DMS114 treated with DMSO at 0.1 percent for 48 hours (cell line): ENCODE measurements at regions not wholly inside any gene's neighbourhood (a gene's known extent, or its start where the extent isn't known, plus 50 kb on each side); places are given as distances from the start of the nearest gene placed in this dataset.

ENCODE experiments used
- DNase-seq: peaks from one replicate; lab custom pipeline; 2025; ENCODE audit not compliant: unreplicated experiment; lab: John Stamatoyannopoulos, UW

GRCh38 chr7:79590916-79591623, 137.6 kb upstream of the MAGI2 start:
- no peak for DNase-seq

GRCh38 chr7:79590391-79590790, 136.9 kb upstream of the MAGI2 start:
- no peak for DNase-seq

GRCh38 chr7:79570903-79571302, 117.4 kb upstream of the MAGI2 start:
- no peak for DNase-seq

- no peak for DNase-seq
Observed at GRCh38 chr7:79563821-79564522, 110.5 kb upstream of the MAGI2 start.

GRCh38 chr7:79555571-79555970, 102.1 kb upstream of the MAGI2 start:
- no peak for DNase-seq

GRCh38 chr7:79553811-79554555, 100.5 kb upstream of the MAGI2 start:
- DNase-seq = no peak

GRCh38 chr7:79552463-79552862, 99.0 kb upstream of the MAGI2 start:
- no peak for DNase-seq

- no peak for DNase-seq
Observed at GRCh38 chr7:79548727-79549126, 95.3 kb upstream of the MAGI2 start.

- DNase-seq = no peak
Observed at GRCh38 chr7:79547132-79547531, 93.7 kb upstream of the MAGI2 start.

- no peak for DNase-seq
Observed at GRCh38 chr7:79540592-79540991, 87.1 kb upstream of the MAGI2 start.

- DNase-seq = no peak
Observed at GRCh38 chr7:79534128-79534527, 80.7 kb upstream of the MAGI2 start.

- no peak for DNase-seq
Observed at GRCh38 chr7:79531905-79532664, 78.6 kb upstream of the MAGI2 start.

GRCh38 chr7:79531116-79531515, 77.6 kb upstream of the MAGI2 start:
- DNase-seq = no peak

- DNase-seq = no peak
Observed at GRCh38 chr7:79529881-79530235, 76.4 kb upstream of the MAGI2 start.

GRCh38 chr7:79529214-79529880, 75.9 kb upstream of the MAGI2 start:
- DNase-seq = no peak

- DNase-seq = no peak
Observed at GRCh38 chr7:79528421-79528820, 75.0 kb upstream of the MAGI2 start.

GRCh38 chr7:79524048-79524447, 70.6 kb upstream of the MAGI2 start:
- DNase-seq = no peak

- no peak for DNase-seq
Observed at GRCh38 chr7:79523436-79523835, 70.0 kb upstream of the MAGI2 start.

GRCh38 chr7:79520543-79520942, 67.1 kb upstream of the MAGI2 start:
- DNase-seq = no peak

- DNase-seq = no peak
Observed at GRCh38 chr7:79515358-79515757, 61.9 kb upstream of the MAGI2 start.

- DNase-seq = no peak
Observed at GRCh38 chr7:79513261-79513660, 59.8 kb upstream of the MAGI2 start.
